ENCODE measurements at regions not wholly inside any gene's neighbourhood (a gene's known extent, or its start where the extent isn't known, plus 50 kb on each side); places are given as distances from the start of the nearest gene placed in this dataset.

- TF ChIP-seq, protein P1, sequence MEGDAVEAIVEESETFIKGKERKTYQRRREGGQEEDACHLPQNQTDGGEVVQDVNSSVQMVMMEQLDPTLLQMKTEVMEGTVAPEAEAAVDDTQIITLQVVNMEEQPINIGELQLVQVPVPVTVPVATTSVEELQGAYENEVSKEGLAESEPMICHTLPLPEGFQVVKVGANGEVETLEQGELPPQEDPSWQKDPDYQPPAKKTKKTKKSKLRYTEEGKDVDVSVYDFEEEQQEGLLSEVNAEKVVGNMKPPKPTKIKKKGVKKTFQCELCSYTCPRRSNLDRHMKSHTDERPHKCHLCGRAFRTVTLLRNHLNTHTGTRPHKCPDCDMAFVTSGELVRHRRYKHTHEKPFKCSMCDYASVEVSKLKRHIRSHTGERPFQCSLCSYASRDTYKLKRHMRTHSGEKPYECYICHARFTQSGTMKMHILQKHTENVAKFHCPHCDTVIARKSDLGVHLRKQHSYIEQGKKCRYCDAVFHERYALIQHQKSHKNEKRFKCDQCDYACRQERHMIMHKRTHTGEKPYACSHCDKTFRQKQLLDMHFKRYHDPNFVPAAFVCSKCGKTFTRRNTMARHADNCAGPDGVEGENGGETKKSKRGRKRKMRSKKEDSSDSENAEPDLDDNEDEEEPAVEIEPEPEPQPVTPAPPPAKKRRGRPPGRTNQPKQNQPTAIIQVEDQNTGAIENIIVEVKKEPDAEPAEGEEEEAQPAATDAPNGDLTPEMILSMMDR (IDR thresholded peaks at IDR 0.05), result no peak
- no peak for TF ChIP-seq ZFX (IDR thresholded peaks at IDR 0.05; ENCODE audit: borderline replicate concordance)
Observed at GRCh38 chrX:16018291-16018690, 105.1 kb upstream of the GRPR start.
